GM12892 (cell line): ENCODE measurements at regions not wholly inside any gene's neighbourhood (a gene's known extent, or its start where the extent isn't known, plus 50 kb on each side); places are given as distances from the start of the nearest gene placed in this dataset.

Experiments
- POLR2A ChIP-seq: IDR thresholded peaks from 2 replicates; pipeline ENCODE4 v1.6.1; 2011; ENCODE audit warnings: low read depth, low read length, control low read depth
- TAF1 ChIP-seq: IDR thresholded peaks from 2 replicates; pipeline ENCODE4 v1.6.1; 2011; ENCODE audit warnings: low read depth, mild to moderate bottlenecking, control low read depth, low read length, borderline replicate concordance

GRCh38 chr4:137768881-137769280, 236.6 kb upstream of the PCDH18 start:
- TF ChIP-seq POLR2A (no peak), TAF1 (no peak)
